ENCODE measurements at regions not wholly inside any gene's neighbourhood (a gene's known extent, or its start where the extent isn't known, plus 50 kb on each side); places are given as distances from the start of the nearest gene placed in this dataset.

GRCh38 chr2:126786765-126787164 is 111.9 kb upstream of the TEX51 start:
- Histone ChIP-seq H3K9me3 (ENCODE audit: control insufficient read depth, insufficient read depth, low read length) (no peaks in the 10 kb centered on the region), H3K9me2 (replicated peaks; ENCODE audit: control insufficient read depth, low read length) (no peaks in the 10 kb centered on the region), H3K27me3 (ENCODE audit: control insufficient read depth, low read length) (no peaks in the 10 kb centered on the region; the same call in 1 of the 2 replicates), H3K4me2 (ENCODE audit: low read length) (no peak overlapping the region), H3F3A (ENCODE audit: control insufficient read depth, insufficient read depth) (no peaks in the 10 kb centered on the region), H4K20me1 (ENCODE audit: control insufficient read depth, insufficient read depth, low read depth, low read length) (no peaks in the 10 kb centered on the region), H3K36me3 (ENCODE audit: control insufficient read depth, low read length) (no peaks in the 10 kb centered on the region), H3K79me2 (ENCODE audit: control insufficient read depth, low read length) (no peaks in the 10 kb centered on the region), H3K4me3 (ENCODE audit: low read length) (no peak overlapping the region), H3K4me1 (ENCODE audit: control insufficient read depth, low read length) (no peaks in the 10 kb centered on the region), H3K27ac (ENCODE audit: low read depth, low read length) (no peak overlapping the region)
- TF ChIP-seq CTCF (IDR thresholded peaks at IDR 0.05; ENCODE audit: low read depth, low read length, poor library complexity, severe bottlenecking) (no peak), EZH2phosphoT487 (IDR thresholded peaks at IDR 0.05; ENCODE audit: borderline replicate concordance, low read length) (no peak)

GRCh38 chr2:126787289-126787688 is 111.4 kb upstream of the TEX51 start:
- Histone ChIP-seq H3K27me3 (ENCODE audit: control insufficient read depth, low read length) (no peaks in the 10 kb centered on the region; the same call in 1 of the 2 replicates), H4K20me1 (ENCODE audit: control insufficient read depth, insufficient read depth, low read depth, low read length) (no peaks in the 10 kb centered on the region), H3K79me2 (ENCODE audit: control insufficient read depth, low read length) (no peaks in the 10 kb centered on the region), H3K27ac (ENCODE audit: low read depth, low read length) (no peak overlapping the region), H3K4me3 (ENCODE audit: low read length) (no peak overlapping the region), H3K36me3 (ENCODE audit: control insufficient read depth, low read length) (no peaks in the 10 kb centered on the region), H3K9me3 (ENCODE audit: control insufficient read depth, insufficient read depth, low read length) (no peaks in the 10 kb centered on the region), H3K9me2 (replicated peaks; ENCODE audit: control insufficient read depth, low read length) (no peaks in the 10 kb centered on the region), H3K4me2 (ENCODE audit: low read length) (no peak overlapping the region), H3K4me1 (ENCODE audit: control insufficient read depth, low read length) (no peaks in the 10 kb centered on the region), H3F3A (ENCODE audit: control insufficient read depth, insufficient read depth) (no peaks in the 10 kb centered on the region)
- TF ChIP-seq EZH2phosphoT487 (IDR thresholded peaks at IDR 0.05; ENCODE audit: borderline replicate concordance, low read length) (no peak), CTCF (IDR thresholded peaks at IDR 0.05; ENCODE audit: low read depth, low read length, poor library complexity, severe bottlenecking) (no peak)

GRCh38 chr2:126788113-126788512 is 110.6 kb upstream of the TEX51 start:
- Histone ChIP-seq H3K36me3 (ENCODE audit: control insufficient read depth, low read length) (no peaks in the 10 kb centered on the region), H3K4me1 (ENCODE audit: control insufficient read depth, low read length) (no peaks in the 10 kb centered on the region), H3K9me2 (replicated peaks; ENCODE audit: control insufficient read depth, low read length) (no peaks in the 10 kb centered on the region), H3K4me3 (ENCODE audit: low read length) (no peak overlapping the region), H3F3A (ENCODE audit: control insufficient read depth, insufficient read depth) (no peaks in the 10 kb centered on the region), H3K27me3 (ENCODE audit: control insufficient read depth, low read length) (no peaks in the 10 kb centered on the region; the same call in 1 of the 2 replicates), H4K20me1 (ENCODE audit: control insufficient read depth, insufficient read depth, low read depth, low read length) (no peaks in the 10 kb centered on the region), H3K79me2 (ENCODE audit: control insufficient read depth, low read length) (no peaks in the 10 kb centered on the region), H3K27ac (ENCODE audit: low read depth, low read length) (no peak overlapping the region), H3K4me2 (ENCODE audit: low read length) (no peak overlapping the region), H3K9me3 (ENCODE audit: control insufficient read depth, insufficient read depth, low read length) (no peaks in the 10 kb centered on the region)
- TF ChIP-seq EZH2phosphoT487 (IDR thresholded peaks at IDR 0.05; ENCODE audit: borderline replicate concordance, low read length): no peak
- TF ChIP-seq CTCF (IDR thresholded peaks at IDR 0.05; ENCODE audit: low read depth, low read length, poor library complexity, severe bottlenecking): no peak

Data from DOHH2 (cell line).